BLaER1 treated with 17β-estradiol and CSF1 and Interleukin-3, amounts not matched to agents 10 nM and 100 nM (cell line): ENCODE measurements at regions not wholly inside any gene's neighbourhood (a gene's known extent, or its start where the extent isn't known, plus 50 kb on each side); places are given as distances from the start of the nearest gene placed in this dataset.

Experiments
- H3K27ac ChIP-seq, 11 experiments: shearing (Covaris generic); formaldehyde crosslinking; 2 replicates each; pipeline ENCODE4 v1.8.1; 2022
- H3K27me3 ChIP-seq, 11 experiments: shearing (Covaris generic); formaldehyde crosslinking; 2 replicates each; pipeline ENCODE4 v1.8.1; 2022
- H3K36me3 ChIP-seq, 11 experiments: shearing (Covaris generic); formaldehyde crosslinking; 2 replicates each; pipeline ENCODE4 v1.8.1; 2022
- H3K4me1 ChIP-seq, 10 experiments: shearing (Covaris generic); formaldehyde crosslinking; 2 replicates each; pipeline ENCODE4 v1.8.1; 2022
- H3K4me2 ChIP-seq, 11 experiments: shearing (Covaris generic); formaldehyde crosslinking; 2 replicates each; pipeline ENCODE4 v1.8.1; 2022
- H3K4me3 ChIP-seq, 10 experiments: shearing (Covaris generic); formaldehyde crosslinking; 2 replicates each; pipeline ENCODE4 v1.8.1; 2022
- H3K9ac ChIP-seq, 11 experiments: shearing (Covaris generic); formaldehyde crosslinking; 2 replicates each; pipeline ENCODE4 v1.8.1; 2022
- H3K9me3 ChIP-seq, 11 experiments: shearing (Covaris generic); formaldehyde crosslinking; replicated peaks in 1 of 11; 2 replicates each; pipeline ENCODE4 v1.8.1; 2022
- H4K20me1 ChIP-seq, 11 experiments: shearing (Covaris generic); formaldehyde crosslinking; 2 replicates each; pipeline ENCODE4 v1.8.1; 2022
- Cebpa-rat ChIP-seq, 11 experiments: shearing (Covaris generic); IDR thresholded peaks; 2 replicates each; pipeline ENCODE4 v1.8.1; 2022

DNA sequence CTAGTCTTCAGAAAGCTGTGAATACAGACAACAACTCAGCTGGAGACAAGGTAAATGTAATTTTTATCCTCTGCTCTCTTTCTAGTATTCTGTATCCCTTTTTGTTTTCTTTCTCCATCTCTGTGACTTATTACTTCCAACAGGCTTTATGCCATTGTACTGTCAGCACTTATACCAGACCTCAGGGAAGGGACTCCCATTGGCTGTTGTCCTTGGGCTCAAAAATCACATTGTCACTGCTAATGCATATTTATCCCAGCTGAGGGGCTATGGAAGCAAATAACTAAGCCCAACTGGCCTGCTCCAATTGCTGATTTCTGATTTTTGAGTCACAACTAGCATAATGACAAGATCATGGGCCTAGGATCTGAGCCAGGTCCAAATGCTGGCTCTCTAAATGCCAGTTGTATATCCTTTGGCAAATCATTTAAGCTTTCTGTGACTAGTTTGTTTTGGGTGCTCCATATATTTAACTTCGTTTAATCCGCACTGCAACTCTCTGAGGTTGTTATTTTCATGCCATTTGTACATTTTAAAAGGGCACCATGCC, 395.1 kb upstream of the GNPDA2 start:
- TF ChIP-seq Cebpa-rat (IDR thresholded peaks at IDR 0.05): no peak
- H3K4me1 ChIP-seq: no peaks in the 10 kb centered on the region
- no peak overlapping the region for H3K4me3 ChIP-seq
- no peak overlapping the region for H3K27ac ChIP-seq
- no peak overlapping the region for H3K9ac ChIP-seq
- H4K20me1 ChIP-seq: no peaks in the 10 kb centered on the region
- H3K9me3 ChIP-seq: no peaks in the 10 kb centered on the region
- H3K36me3 ChIP-seq: no peaks in the 10 kb centered on the region
- H3K4me2 ChIP-seq: no peak overlapping the region
- no peaks in the 10 kb centered on the region for H3K27me3 ChIP-seq

DNA sequence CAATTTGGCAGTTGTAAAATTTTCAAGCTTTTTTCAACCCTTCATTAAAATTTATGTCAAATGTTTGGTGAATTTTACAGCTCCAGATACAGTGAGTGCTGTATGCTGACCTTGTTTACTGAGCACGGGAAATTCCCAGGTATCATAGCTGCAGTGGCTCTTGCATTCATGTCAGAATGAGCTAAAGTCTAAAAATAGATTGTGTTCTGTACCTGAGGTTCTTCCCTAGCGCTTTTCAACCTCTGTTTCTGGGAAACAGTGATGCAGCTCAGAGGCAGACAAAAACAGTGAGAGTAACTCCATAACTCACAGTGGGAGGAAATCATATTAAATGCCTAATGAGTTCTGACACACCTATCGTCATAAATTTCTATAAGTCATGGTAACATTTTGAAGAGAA, 393.8 kb upstream of the GNPDA2 start:
- Histone ChIP-seq H3K4me2 (no peak overlapping the region), H3K36me3 (no peaks in the 10 kb centered on the region), H3K27me3 (no peaks in the 10 kb centered on the region), H3K9ac (no peak overlapping the region), H3K4me3 (no peak overlapping the region), H4K20me1 (no peaks in the 10 kb centered on the region), H3K9me3 (no peaks in the 10 kb centered on the region), H3K4me1 (no peaks in the 10 kb centered on the region), H3K27ac (no peak overlapping the region)
- TF ChIP-seq Cebpa-rat (IDR thresholded peaks at IDR 0.05): no peak

DNA sequence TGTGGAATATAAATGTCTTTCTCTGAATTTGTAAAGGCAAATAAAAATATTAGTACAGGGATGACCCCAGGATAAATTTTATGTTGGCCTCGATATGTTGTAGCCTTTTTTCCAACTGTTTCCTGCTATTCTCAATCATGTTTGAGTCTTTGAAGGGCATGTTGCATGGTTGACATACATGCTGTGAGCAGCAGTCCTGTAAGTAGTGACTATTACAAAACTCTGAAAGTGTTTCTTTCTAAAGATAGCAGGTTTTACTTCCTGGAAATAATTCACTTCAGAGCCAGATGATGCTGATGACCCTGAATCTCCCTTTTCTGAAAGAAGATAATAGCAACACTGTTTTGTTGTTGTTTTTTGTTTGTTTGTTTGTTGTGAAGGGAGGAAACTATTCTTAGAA, 393.0 kb upstream of the GNPDA2 start:
- no peaks in the 10 kb centered on the region for H3K9me3 ChIP-seq
- no peak overlapping the region for H3K4me3 ChIP-seq
- H3K4me2 ChIP-seq: no peak overlapping the region
- no peaks in the 10 kb centered on the region for H4K20me1 ChIP-seq
- no peaks in the 10 kb centered on the region for H3K4me1 ChIP-seq
- H3K27me3 ChIP-seq: no peaks in the 10 kb centered on the region
- no peak overlapping the region for H3K9ac ChIP-seq
- TF ChIP-seq Cebpa-rat (IDR thresholded peaks at IDR 0.05): no peak
- H3K27ac ChIP-seq: no peak overlapping the region
- H3K36me3 ChIP-seq: no peaks in the 10 kb centered on the region

DNA sequence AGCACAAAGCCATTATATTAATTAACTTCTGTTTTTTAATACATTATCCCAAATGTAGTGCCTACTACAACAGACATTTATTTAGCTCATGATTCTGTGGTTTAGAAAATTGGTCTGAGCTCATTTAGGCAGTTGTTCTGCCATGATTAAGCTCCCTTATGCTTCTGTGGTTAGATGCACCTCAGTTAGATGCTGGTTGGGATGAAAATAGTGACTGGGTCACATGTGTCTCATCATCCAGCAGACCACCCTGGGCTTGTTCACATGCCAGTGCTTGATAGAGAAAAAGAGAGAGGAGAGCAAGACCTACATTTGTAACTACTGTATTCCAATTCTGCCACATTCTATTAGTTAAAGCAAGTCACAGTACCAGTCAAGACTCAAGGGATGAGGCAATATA, 376.4 kb upstream of the GNPDA2 start:
- H3K4me3 ChIP-seq: no peak overlapping the region
- no peak for TF ChIP-seq Cebpa-rat (IDR thresholded peaks at IDR 0.05)
- H3K9ac ChIP-seq: no peak overlapping the region
- H3K9me3 ChIP-seq: no peaks in the 10 kb centered on the region; a peak in 1 of 22 replicates
- H3K4me1 ChIP-seq: no peaks in the 10 kb centered on the region
- no peaks in the 10 kb centered on the region for H4K20me1 ChIP-seq
- H3K27me3 ChIP-seq: no peaks in the 10 kb centered on the region
- H3K27ac ChIP-seq: no peak overlapping the region
- no peaks in the 10 kb centered on the region for H3K36me3 ChIP-seq
- no peak overlapping the region for H3K4me2 ChIP-seq

DNA sequence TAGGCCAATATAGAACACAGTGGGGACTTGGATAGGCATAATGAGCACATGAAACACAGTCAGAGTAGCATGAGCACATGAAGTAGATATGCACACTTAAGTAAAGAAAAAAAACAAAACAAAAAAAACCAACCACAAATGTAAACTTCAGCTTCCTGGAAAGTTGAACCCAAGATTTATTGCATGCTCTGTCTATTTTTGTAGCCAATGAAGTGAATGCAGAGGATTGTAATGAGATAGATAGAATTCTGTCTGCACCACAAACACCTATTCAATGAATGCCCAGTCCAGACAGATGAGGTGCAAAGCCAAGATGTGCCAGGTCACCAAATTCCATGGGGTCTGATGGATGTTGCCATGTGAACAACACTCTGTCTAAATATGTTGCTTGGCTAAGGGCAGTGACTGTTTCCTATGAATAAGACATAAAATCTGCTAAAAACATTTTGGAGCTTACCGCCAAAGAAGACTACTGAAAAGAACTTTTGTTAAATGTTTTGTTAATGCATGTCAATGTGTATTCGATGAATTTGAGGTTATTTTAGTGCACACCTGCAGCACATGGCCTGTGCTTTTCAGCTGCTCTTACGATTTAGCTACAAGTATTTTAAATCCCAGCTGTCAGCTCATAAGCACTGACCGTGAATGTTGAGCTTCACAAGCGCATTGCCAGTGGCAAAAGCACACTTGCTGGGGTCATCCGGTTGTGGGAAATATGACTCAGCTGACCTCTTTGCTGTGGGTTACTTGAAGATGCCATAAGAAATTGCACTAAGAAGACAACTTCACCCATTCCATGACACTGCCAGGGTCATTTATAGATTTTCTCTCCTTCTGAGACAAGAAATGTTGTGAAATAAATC, 374.8 kb upstream of the GNPDA2 start:
- Histone ChIP-seq H3K36me3 (no peaks in the 10 kb centered on the region), H3K4me3 (no peak overlapping the region), H3K27me3 (no peaks in the 10 kb centered on the region), H3K9me3 (no peaks in the 10 kb centered on the region; a peak in 1 of 22 replicates), H4K20me1 (no peaks in the 10 kb centered on the region), H3K9ac (no peak overlapping the region), H3K27ac (no peak overlapping the region), H3K4me2 (no peak overlapping the region), H3K4me1 (no peaks in the 10 kb centered on the region)
- no peak for TF ChIP-seq Cebpa-rat (IDR thresholded peaks at IDR 0.05)

DNA sequence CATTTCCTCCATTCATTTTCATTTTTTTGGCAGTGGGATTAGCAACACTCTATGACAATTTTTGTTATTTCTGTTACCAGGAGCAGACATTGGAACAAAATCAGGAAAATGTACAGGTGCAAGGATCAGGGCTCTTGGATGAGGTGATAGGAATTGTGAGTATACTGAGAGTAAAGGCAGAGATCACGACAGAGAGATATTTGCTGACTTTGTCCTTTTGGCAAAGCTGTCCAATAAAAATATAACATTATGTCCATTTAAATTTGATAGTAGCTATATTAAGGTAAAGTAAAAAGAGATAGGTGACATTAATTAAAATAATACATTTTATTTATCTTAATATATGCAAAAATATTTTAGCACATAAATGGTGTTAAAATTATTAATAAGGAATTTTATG, 373.1 kb upstream of the GNPDA2 start:
- Histone ChIP-seq H3K9me3 (0 out of 22 replicates have a peak, but pooled peaks cover 0 to 2% (median 0%) of the 10 kb centered on the region in 11 experiments), H3K4me3 (no peak overlapping the region)
- no peak for TF ChIP-seq Cebpa-rat (IDR thresholded peaks at IDR 0.05)

DNA sequence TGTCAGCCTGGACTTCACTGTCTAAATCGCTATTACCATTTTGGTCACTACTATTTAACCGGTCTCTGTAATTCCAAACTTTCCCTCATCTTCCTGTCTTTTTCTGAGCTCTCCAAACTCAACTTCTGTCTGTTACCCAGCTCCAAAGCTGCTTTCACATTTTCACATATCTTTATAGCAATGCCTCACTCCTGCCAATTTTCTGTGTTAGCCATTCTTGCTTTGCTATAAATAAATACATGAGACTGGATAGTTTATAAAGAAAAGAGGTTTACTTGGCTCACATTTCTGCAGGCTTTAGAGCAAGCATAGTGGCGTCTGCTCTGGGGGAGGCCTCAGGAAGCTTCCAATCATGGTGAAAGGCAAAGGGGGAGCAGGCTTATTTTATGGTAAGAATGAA, 368.3 kb upstream of the GNPDA2 start:
- no peaks in the 10 kb centered on the region for H3K36me3 ChIP-seq
- H3K4me1 ChIP-seq: no peaks in the 10 kb centered on the region
- H3K9me3 ChIP-seq: peaks cover 15 to 24% (median 20%) of the 10 kb centered on the region in 11 experiments
- no peaks in the 10 kb centered on the region for H3K27me3 ChIP-seq
- H3K9ac ChIP-seq: no peak overlapping the region
- H3K27ac ChIP-seq: no peak overlapping the region
- no peak for TF ChIP-seq Cebpa-rat (IDR thresholded peaks at IDR 0.05)
- H3K4me2 ChIP-seq: no peak overlapping the region
- no peak overlapping the region for H3K4me3 ChIP-seq
- H4K20me1 ChIP-seq: no peaks in the 10 kb centered on the region

More for the DNA sequence above, 373.1 kb upstream of the GNPDA2 start:
- no peaks in the 10 kb centered on the region for H4K20me1 ChIP-seq
- no peak overlapping the region for H3K9ac ChIP-seq
- H3K27ac ChIP-seq: no peak overlapping the region
- no peaks in the 10 kb centered on the region for H3K36me3 ChIP-seq
- no peaks in the 10 kb centered on the region for H3K4me1 ChIP-seq
- H3K27me3 ChIP-seq: no peaks in the 10 kb centered on the region
- no peak overlapping the region for H3K4me2 ChIP-seq

DNA sequence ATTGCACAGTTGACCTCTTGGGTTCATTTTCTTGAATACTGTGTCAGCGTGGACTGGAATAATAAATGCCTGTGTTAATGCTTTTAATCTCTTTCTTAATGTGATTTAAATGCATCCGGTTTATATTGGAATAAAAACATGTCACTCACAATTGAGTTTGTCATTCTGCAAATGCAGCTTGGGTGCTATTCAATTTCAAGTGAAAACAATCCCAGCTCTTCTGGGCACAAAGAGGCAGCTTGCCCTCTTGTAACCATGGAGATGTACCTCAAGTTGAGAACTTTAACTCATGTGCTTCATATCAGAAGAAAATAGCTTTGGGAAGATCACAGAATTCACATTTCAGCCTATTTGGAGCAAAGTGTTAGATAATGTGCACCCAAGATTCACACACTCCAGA, 355.7 kb upstream of the GNPDA2 start:
- Histone ChIP-seq H3K4me1 (no peaks in the 10 kb centered on the region), H3K9ac (no peak overlapping the region)
- TF ChIP-seq Cebpa-rat (IDR thresholded peaks at IDR 0.05): no peak

DNA sequence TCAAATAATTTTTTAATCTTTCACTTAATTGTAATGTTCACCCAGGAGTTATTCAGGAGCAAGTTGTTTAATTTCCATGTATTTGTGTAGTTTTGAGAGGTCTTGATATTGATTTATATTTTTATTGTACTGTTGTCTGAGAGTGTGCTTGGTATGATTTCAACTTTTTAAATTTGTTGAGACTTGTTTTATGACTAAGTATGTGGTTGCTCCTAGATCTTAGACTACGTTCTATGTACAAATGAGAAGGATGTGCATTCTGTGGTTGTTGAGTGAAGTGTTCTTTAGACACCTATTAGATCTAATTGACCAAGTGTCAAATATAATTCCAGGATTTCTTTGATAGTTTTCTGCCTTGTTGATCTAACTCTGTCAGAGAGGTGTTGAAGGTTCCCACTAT, 353.3 kb upstream of the GNPDA2 start:
- no peak overlapping the region for H3K27ac ChIP-seq
- no peaks in the 10 kb centered on the region for H4K20me1 ChIP-seq
- no peak overlapping the region for H3K9ac ChIP-seq
- H3K4me1 ChIP-seq: no peaks in the 10 kb centered on the region
- no peaks in the 10 kb centered on the region for H3K27me3 ChIP-seq
- H3K9me3 ChIP-seq: no peaks in the 10 kb centered on the region
- H3K4me3 ChIP-seq: no peak overlapping the region
- TF ChIP-seq Cebpa-rat (IDR thresholded peaks at IDR 0.05): no peak
- H3K36me3 ChIP-seq: no peaks in the 10 kb centered on the region
- H3K4me2 ChIP-seq: no peak overlapping the region

More for the DNA sequence above, 355.7 kb upstream of the GNPDA2 start:
- no peaks in the 10 kb centered on the region for H3K27me3 ChIP-seq
- H3K4me2 ChIP-seq: no peak overlapping the region
- no peaks in the 10 kb centered on the region for H3K36me3 ChIP-seq
- H3K9me3 ChIP-seq: no peaks in the 10 kb centered on the region
- H4K20me1 ChIP-seq: no peaks in the 10 kb centered on the region
- H3K4me3 ChIP-seq: no peak overlapping the region
- no peak overlapping the region for H3K27ac ChIP-seq

DNA sequence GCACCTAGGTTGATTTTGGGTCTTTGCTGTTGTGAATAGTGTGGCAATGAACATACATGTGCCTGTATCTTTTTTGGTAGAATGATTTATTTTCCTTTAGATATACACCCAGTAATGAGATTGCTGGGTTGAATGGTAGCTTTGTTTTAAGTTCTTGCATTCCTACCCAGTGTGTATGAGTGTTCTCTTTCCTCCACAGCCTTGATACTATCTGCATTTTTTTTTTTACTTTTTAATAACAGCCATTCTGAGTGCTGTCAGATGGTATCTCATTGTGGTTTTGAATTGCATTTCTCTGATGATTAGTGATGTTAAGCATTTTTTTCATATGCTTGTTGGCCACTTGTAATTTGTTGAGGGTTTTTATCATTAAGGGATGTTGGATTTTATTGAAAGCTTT, 351.8 kb upstream of the GNPDA2 start:
- H3K9me3 ChIP-seq: no peaks in the 10 kb centered on the region
- H3K9ac ChIP-seq: no peak overlapping the region
- H3K4me1 ChIP-seq: no peaks in the 10 kb centered on the region
- H3K27ac ChIP-seq: no peak overlapping the region
- H3K4me2 ChIP-seq: no peak overlapping the region
- no peaks in the 10 kb centered on the region for H4K20me1 ChIP-seq
- H3K36me3 ChIP-seq: no peaks in the 10 kb centered on the region
- H3K27me3 ChIP-seq: no peaks in the 10 kb centered on the region
- TF ChIP-seq Cebpa-rat (IDR thresholded peaks at IDR 0.05): no peak
- no peak overlapping the region for H3K4me3 ChIP-seq
